Right ventricle myocardium superior (tissue), 1 donor: ENCODE measurements at regions not wholly inside any gene's neighbourhood (a gene's known extent, or its start where the extent isn't known, plus 50 kb on each side); places are given as distances from the start of the nearest gene placed in this dataset.

ENCODE experiments used
- ATAC-seq: fragments of 200-7000 bp; cut with Tn5 transposase; one replicate; pipeline ENCODE4 v1.9.1; 2020; ENCODE audit warnings: mild to moderate bottlenecking; ENCODE audit not compliant: poor library complexity
- DNase-seq: peaks from one replicate; pipeline ENCODE4 v3.0.0-alpha.2; 2020
- intact Hi-C: fragments of 100-400 bp; cut with DNase I; formaldehyde crosslinking; loops from one replicate; pipeline ENCODE4 v1.11.2; 2022
- donor health status: DM: no; HTN: yes; CAD: no; lungs with severe emphysema.

DNA sequence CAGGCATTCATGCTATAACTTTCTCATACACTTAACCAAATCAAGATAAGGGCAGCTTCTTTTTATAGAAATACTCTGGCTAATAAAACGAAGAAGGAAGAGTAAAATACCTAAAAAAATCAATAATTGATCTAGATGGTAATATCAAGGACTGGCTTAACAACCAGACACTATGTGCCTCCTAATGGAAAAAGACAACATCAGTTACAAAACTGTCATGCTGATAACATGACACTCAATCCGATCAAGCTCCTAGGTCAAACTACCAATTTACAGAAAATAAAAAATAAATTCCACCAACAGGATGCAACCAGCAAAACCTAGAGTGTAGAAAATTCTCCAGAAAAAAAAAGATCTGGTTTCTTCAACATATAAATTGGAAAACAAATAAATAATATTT is 634.6 kb downstream of the IGSF11 start:
- no peak for DNase-seq
- no peak for ATAC-seq
- intact Hi-C loops: no loop called here

DNA sequence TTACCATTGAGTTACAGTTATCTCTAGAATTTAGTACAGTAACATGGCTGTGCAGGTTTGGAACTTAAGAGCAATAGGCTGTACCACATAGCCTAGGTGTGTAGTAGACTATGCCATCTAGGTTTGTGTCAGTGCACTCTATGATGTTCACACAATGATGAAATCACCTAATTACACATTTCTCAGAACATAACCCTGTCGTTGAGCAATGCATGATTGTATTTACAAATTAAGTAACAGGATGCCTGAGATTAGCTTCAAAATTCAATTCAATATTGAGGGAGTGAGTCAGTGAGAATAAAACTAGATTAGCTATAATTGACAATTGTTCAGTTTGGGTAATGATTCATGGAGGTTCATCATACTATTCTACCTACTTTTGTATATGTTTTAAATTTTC is 633.8 kb downstream of the IGSF11 start:
- no peak for DNase-seq
- intact Hi-C loops: no loop called here
- ATAC-seq: no peak

DNA sequence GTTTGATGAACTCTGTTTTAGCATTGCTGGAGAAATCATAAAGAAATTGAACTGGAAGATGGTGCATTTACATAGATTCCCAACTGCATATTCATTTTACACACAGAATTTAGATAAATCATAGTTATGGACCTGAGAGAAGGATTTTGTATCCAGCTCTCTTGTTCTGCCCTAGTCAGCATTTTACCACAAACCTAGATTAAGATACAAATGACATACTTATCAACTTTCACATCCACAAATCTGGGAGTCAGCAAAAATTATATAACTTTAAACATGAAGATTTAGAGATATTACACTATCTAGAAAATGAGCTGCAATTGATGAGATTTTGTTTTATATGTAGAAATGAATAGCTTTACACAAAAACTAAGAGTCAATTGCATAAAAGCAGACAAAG is 632.8 kb downstream of the IGSF11 start:
- ATAC-seq (no peak), DNase-seq (no peak)
- intact Hi-C loops: no loop called here

DNA sequence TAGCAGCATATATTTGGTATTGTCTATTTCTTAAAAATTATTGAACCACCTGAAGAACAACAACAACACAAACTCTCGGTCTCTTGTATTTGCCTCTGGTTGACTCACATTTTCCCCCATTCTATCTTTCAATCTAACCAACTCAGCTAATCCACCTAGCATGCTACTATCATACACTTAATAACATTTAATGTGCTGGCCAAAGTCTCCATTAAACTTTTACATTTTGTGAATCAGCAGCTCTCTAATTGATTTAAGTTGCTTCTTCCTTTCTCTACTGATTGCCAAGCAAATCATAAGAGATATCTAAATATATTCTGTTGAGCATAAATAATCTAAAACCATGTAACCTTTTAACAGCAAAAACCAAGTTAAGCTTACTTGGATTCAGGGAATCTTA is 631.7 kb downstream of the IGSF11 start:
- DNase-seq: no peak
- no peak for ATAC-seq
- intact Hi-C loops: no loop called here

DNA sequence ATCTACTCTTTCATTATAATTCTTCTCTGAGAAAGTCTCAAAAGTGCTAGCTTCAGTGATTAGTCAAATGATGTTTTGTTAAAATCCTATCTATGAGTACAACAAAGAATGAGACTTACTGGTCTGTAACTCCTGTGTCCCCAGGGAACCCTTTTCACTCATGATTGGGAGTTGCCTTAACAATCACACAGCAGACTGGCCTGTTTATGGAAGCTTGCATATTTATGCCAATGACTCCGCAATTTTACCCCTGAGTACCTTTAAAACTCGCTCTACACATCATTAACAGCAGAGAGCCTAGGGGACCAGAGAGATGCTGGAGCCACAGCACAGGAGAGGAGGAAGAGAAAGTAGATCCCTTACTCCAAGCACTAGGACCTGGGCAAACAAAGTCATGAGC is 628.1 kb downstream of the IGSF11 start:
- intact Hi-C loops: no loop called here
- no peak for ATAC-seq
- DNase-seq: no peak

DNA sequence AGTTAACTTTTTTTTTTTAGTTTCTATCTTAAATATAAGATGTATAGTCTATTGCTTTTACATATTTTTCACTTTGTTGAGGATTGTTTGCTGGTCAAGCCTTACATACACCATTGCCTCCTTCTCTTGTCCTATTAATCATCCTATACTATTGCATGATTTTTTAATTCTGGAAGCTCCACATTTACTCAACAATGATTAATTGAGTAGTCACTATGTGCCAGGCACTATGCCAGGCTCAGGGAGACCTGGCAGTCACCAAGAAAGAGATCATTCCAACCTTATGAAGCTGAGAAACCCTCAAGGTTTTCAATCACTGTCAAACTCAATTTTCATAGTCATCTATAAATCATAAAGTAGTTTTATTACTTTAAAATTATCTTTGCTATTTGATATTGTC is 626.2 kb downstream of the IGSF11 start:
- no peak for ATAC-seq
- DNase-seq: no peak
- intact Hi-C loops: no loop called here

DNA sequence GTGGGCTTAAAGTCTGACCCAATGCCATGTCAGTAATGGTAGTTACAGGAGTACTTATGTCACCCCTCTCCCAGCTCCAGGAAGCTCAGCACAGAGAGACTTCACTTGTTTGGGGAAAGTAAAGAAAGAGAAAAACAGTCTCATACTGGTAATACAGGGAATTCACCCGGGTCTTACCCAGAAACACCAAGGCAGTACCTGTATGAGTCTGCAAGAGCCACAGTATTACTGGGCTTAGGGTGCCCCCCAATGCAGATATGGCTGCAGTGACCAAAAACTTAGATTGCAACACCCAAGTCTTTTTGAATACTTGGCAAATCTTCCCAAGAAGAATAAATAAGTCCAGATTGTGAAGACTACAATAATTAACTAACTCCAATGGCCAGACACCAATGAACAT is 622.1 kb downstream of the IGSF11 start:
- DNase-seq (no peak), ATAC-seq (no peak)
- intact Hi-C loops: no loop called here

DNA sequence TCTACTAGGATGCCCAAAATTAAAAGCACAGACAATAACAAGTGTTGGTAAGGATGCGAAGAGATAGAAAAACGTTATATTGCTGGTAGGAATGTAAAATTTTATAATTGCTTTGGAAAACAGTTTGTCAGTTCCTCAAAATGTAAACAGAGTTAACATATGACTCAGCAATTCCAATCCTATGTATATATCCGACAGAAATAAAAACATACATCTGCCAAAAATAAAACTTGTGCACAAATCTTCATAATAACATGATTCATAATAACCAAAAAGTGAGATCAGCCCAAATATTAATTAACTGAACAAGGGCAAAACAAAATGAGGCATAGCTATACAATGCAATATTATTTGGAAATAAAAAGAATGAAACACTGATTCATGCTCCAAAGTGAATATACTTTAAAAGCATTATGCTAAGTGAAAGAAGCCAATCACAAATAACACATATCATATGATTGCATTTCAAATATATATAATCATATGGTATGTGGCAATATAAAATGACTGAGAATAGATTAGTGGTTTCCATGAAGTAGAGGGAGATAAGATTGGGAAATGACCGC is 609.3 kb downstream of the IGSF11 start:
- ATAC-seq: no peak
- intact Hi-C loops: no loop called here

DNA sequence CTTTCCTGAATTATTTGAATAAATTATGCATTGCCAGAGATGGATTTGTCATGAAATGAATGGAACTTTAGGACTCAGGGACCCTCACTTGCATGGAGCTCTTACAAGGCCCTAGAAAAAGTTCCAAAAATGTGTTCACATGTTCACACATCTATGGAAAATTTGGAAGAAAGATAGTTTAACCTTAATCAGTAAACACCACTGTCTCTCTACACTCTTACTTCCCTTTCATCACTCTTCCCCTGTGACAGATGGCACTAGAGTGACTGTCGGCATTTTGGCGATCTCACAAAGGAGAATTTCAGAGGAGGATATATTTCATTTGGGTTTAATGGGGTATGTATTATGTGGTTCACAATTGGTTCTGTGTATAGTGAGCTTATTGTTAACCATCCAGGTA is 600.8 kb downstream of the IGSF11 start:
- ATAC-seq (no peak), DNase-seq (no peak)
- intact Hi-C loops: no loop called here

More for the DNA sequence above, 609.3 kb downstream of the IGSF11 start:
- no peak for DNase-seq

DNA sequence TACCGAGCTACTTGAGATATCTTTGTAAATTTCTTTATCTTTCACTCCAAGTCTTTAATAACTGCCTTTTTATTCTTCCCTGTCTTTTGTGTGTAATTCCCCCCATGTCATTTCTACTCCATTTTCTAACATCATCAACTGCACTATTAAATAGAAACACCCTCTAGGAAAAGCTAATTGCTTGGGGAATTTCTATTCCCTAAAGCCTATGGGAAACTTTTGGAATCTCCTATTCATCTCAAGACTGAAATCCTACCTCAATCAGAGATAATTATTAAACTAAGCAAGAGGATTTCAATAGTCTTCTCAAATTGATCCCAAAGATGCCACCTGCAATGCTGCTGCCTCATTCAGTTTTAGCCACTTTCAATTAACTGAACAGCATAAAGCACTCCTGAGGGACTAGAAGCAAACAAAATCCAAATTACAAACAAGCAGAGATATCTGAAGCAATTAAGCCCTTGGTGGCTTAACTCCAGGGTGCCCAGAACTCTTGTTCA is 598.7 kb downstream of the IGSF11 start:
- DNase-seq: no peak
- intact Hi-C loops: no loop called here
- ATAC-seq: no peak

DNA sequence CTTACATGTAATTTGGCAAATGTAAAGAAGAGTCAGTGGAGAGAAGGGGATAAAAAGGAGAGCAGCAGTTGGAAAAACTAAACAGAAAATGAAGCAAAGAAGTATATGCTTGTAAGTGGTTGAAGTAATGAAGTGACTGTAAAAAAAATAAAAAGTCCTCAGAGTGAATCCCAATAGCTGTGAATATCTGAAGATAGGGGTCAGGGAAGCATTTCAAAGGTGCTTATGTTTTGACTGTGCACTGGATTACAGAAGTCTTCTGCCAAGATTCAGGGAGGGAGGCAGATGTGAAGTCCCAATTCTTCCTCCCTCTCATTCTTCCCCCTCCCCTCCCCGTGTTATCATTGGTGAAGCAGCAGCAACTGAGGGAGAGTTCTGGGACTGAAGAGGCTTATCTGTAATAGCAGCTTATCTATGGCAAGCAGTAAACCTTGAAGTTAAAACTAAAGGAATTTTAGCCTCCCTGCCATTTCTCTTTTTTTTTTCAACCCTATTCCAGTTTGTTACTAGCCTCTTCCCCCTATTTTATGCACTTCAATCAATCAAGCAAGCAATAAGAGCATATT is 597.9 kb downstream of the IGSF11 start:
- intact Hi-C loops: no loop called here

DNA sequence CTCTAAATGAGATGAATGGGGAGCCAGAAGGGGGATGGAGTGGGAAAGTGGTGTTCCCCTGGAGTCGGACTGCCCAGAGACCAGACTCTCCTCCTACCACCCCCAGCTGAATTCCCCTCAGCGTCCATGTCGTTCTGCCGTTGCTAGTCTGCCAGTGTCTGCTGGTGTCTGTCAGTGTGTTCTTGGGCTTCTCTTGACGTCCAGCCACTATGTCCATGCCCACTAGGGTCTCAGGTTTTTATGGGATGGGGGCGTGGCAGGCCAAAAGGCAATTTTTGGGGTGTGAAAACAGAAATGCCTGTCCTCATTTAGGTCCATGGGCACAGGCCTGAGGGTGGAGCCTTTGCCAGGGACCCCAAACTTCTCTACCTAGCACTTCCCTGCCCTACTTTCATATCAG is 589.6 kb downstream of the IGSF11 start:
- intact Hi-C loops: no loop called here
- ATAC-seq: no peak
- no peak for DNase-seq

More for the DNA sequence above, 597.9 kb downstream of the IGSF11 start:
- no peak for DNase-seq
- ATAC-seq: no peak

DNA sequence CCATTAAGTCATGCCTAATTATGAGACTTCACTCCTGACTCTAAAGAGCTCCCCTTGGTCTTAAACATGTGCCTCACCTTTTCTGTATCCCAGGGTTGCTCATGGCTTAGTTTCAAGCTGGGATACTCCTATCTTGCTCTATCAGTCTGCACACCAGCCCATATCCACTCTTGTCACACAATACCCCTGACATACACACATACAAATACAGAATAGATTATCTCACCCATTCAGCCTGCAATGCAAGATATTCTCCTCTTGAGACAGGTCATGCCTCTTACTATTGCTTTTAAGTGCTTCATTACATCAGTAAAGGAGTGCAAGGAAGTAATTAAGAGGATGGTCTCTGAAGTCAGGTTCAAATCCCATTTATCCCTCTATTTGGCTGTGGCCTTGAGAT is 587.3 kb downstream of the IGSF11 start:
- DNase-seq (no peak), ATAC-seq (no peak)
- intact Hi-C loops: no loop called here

DNA sequence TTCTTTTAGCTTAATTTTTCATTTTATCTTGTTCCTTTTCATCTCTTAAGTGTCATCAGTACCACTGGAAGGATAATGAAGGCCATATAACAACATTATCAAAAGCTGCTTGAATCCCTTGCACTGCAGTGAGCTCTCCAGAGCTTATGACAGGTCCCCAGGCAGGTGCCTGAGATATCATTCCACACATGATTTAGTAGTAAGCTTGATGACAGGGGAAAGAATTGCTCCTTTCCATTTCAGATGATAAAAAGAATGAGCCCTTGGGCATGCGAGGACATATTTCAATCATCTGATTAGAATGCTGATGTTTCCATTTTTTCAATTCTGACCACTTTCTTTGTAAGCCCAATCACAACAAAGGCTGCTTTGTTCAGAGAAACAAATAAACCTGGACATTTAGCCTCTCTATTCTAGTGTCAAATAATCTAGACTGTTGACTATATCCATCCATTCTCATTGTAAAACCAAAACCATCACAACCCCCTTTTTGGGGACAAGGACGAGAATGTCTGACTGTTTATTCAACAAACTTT is 567.8 kb downstream of the IGSF11 start:
- DNase-seq: no peak
- intact Hi-C loops: no loop called here
- ATAC-seq: no peak

DNA sequence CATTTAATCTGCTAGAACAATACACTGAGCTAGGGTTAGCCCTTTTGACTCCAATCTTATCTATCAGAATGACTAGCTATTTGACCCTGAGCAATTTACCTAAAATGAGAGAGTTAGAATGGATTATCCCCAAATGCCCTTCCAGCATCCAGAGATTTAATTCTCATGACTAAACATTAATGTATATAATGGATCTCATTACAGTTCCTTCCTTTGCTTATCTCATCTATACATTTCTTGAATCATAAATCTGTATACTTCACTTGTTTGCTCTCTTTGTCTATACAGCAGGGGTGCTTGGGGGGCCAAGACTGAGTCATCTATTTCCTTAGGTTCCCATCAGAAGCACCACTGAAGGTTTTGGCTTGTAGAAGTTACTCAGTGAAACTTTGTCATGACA is 565.8 kb downstream of the IGSF11 start:
- intact Hi-C loops: no loop called here
- no peak for ATAC-seq
- no peak for DNase-seq

DNA sequence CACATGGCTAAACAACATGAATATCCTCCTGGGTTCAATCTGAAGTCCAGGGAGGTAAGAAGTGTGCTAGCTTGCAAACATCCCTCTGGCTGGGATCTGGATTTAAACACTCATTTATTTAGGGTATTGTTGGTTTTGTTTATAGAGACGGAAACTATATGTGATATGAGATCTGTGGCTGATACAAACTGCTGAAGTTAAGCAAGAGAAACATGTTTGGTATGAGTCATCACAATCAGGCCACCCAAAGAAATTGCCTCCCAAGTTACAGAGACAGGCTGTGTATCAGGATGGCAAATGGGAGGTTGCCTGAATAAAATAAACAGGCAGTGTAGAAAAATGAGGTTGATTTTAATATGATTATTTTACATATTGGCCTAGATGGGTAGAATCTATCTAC is 562.1 kb downstream of the IGSF11 start:
- ATAC-seq (no peak), DNase-seq (no peak)
- intact Hi-C loops: no loop called here

DNA sequence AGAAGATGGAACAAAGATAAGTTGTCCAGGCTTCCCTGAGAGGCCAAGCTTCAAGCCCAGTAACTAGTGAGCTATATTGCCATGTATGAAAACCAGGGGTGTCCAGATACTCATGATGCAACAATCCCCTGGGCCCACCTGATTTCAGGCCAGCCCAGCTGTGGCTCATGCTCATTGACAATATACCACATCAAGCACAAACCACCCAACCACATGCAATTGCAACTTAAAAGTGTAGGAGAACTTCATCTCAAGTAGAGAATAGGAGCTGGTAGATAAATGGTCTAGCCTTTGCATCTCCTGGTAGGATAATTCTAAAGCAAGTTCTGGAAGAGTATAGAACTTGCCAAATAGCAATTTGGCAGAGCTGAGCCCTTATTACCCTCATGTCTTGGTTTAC is 561.3 kb downstream of the IGSF11 start:
- intact Hi-C loops: no loop called here
- DNase-seq (no peak), ATAC-seq (no peak)

DNA sequence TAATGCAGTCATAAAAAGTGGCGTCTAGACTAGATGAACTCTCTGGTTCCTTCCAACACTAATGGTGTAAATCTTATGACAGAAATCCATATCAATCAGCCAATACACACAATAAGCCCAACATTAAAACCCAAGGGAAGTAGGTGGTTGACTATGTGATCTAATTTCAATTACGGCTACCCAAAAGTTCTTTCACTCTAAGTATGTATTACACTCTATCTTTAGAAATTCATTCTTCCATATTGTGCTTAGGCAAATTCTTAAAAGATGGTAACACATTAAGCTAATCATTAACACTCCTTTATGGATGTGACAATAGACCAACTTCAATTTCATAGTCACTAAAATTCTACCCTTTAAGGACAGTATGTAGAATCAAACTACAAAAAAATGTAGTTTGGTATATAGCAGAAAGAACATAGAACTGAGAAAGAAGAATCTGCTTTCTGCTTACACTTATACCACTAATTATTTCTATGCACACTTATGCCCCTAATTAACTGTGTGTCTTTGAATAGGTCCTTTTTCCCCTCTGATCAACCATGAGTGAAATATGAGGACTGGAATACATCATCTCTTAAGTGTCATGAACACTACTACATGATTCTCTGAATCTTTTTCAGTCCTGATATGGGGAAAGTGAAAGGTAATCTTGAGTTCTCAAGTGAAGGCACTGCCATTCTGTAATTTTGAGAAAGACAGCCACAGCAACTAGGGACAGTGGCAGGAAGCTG is 557.6 kb downstream of the IGSF11 start:
- DNase-seq (no peak), ATAC-seq (no peak)
- intact Hi-C loops: no loop called here

DNA sequence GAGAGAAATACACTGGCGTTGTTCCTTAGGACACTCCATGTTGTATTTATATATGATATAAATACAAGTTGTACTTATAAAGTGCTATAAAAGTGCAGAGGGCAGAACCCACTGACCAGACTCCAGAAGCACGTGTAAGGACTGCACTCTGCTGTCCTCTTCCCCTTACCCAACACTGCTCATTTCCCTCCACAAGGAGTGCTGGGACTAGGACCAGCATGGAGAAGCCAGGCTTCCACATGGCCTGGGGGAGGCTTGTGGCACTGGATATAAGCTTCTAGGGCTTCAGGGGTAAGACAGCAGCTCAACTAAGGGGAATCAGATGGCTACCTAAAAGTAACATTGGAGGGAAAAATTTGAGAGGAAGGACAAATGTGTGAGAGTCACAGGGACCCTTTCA is 556.9 kb downstream of the IGSF11 start:
- DNase-seq (no peak), ATAC-seq (no peak)
- intact Hi-C loops: no loop called here

DNA sequence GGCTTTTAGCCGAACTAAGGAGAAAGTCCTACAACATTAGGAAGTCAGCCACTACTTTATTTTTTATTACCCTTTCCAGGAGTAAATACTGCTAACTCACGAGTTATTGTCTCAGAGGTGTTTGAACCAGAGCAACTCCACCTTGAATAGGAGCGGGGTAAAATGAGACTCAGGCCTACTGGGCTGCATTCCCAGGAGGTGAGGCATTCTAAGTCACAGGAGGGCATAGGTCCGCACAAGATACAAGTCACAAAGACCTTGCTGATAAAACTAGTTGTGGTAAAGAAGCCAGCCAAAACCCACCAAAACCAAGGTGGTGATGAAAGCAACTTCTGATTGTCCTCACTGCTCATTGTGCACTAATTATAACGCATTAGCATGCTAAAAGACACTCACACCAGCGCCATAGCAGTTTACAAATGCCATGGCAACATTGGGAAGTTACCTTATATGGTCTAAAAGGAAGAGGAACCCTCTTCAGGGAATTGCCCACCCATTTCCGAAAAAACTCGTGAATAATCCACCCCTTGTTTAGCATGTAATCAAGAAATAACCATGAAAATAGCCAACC is 555.9 kb downstream of the IGSF11 start:
- no peak for ATAC-seq
- intact Hi-C loops: no loop called here
- DNase-seq: no peak
